Hepatocyte (in vitro differentiated cells): ENCODE measurements at regions not wholly inside any gene's neighbourhood (a gene's known extent, or its start where the extent isn't known, plus 50 kb on each side); places are given as distances from the start of the nearest gene placed in this dataset.

ENCODE experiments used
- DNase-seq: peaks from one replicate; pipeline ENCODE4 v3.0.0-alpha.2; 2016; ENCODE audit warnings: low spot score
- H2AFZ ChIP-seq: fragments of 200-600 bp; sonication (generic); 2 replicates; pipeline ENCODE4 v1.6.0; 2016; ENCODE audit warnings: antibody characterized with exemption, mild to moderate bottlenecking
- H3K27ac ChIP-seq: fragments of 200-600 bp; sonication (generic); 2 replicates; pipeline ENCODE4 v1.5.1; 2016; ENCODE audit warnings: mild to moderate bottlenecking
- H3K27me3 ChIP-seq: fragments of 200-600 bp; sonication (generic); 2 replicates; pipeline ENCODE4 v1.6.1; 2016
- H3K36me3 ChIP-seq: fragments of 200-600 bp; sonication (generic); replicated peaks from 2 replicates; pipeline ENCODE4 v1.5.1; 2016; ENCODE audit warnings: low read depth; ENCODE audit not compliant: insufficient read depth
- H3K4me1 ChIP-seq: fragments of 200-600 bp; sonication (generic); 2 replicates; pipeline ENCODE4 v1.5.1; 2016; ENCODE audit warnings: mild to moderate bottlenecking, moderate library complexity; ENCODE audit not compliant: insufficient read depth
- H3K4me2 ChIP-seq: fragments of 200-600 bp; sonication (generic); 2 replicates; pipeline ENCODE4 v1.6.0; 2016
- H3K4me3 ChIP-seq: fragments of 200-600 bp; sonication (generic); 2 replicates; pipeline ENCODE4 v1.5.1; 2016; ENCODE audit warnings: mild to moderate bottlenecking
- H3K79me2 ChIP-seq: fragments of 200-600 bp; sonication (generic); 2 replicates; pipeline ENCODE4 v1.6.0; 2017; ENCODE audit warnings: mild to moderate bottlenecking
- H3K9me2 ChIP-seq: fragments of 200-600 bp; sonication (generic); replicated peaks from 2 replicates; pipeline ENCODE4 v1.6.0; 2017; ENCODE audit warnings: mild to moderate bottlenecking; ENCODE audit not compliant: insufficient read depth
- H3K9me3 ChIP-seq: fragments of 200-600 bp; sonication (generic); 2 replicates; pipeline ENCODE4 v1.5.1; 2016; ENCODE audit warnings: low read depth, mild to moderate bottlenecking
- H4K20me1 ChIP-seq: fragments of 200-600 bp; sonication (generic); 2 replicates; pipeline ENCODE4 v1.6.0; 2016; ENCODE audit warnings: mild to moderate bottlenecking; ENCODE audit not compliant: insufficient read depth, poor library complexity, severe bottlenecking
- EZH2 ChIP-seq: fragments of 200-600 bp; sonication (generic); IDR thresholded peaks from 2 replicates; pipeline ENCODE4 v1.6.1; 2016; ENCODE audit warnings: antibody characterized with exemption, mild to moderate bottlenecking, borderline replicate concordance
- EZH2phosphoT487 ChIP-seq: fragments of 200-600 bp; sonication (generic); IDR thresholded peaks from one replicate; pipeline ENCODE4 v1.6.1; 2018; ENCODE audit warnings: antibody characterized with exemption, mild to moderate bottlenecking, low read depth, moderate library complexity; ENCODE audit not compliant: unreplicated experiment, severe bottlenecking
- WGBS: methylation state at CpG from one replicate; pipeline ENCODE4 v1.1.6; 2016; ENCODE audit warnings: low lambda C conversion rate; ENCODE audit errors: missing lambda C conversion rate; 5-methylcytosine and 5-hydroxymethylcytosine counted together
- TF ChIP-seq, protein P1 (sequence below): fragments of 200-600 bp; sonication (generic); IDR thresholded peaks from 2 replicates; pipeline ENCODE4 v1.5.1; 2016; ENCODE audit warnings: antibody characterized with exemption, mild to moderate bottlenecking; ENCODE audit not compliant: poor library complexity

DNA sequence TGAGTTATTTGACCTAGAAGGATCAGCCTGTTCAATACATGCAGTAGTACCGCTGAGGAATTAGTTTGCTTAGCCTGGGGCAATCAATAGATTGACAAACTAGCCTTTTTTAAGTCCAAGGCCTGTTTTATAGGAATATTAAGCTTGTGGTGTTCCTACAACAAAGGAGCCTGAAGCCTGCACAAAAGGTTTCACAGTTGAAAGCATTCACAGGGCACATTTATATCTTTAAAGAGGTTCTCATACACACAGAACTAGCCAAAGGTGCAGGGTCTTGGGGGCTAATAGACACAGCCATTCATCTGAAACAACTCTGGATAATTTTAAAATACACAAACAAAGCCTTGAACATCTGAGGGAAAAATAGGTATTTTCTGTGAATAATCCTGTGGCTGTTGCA, 160.3 kb downstream of the RPS29 start:
- H3K79me2 ChIP-seq: no peaks in the 10 kb centered on the region
- 70% methylated on average over 1 of the region's 1 CpG for WGBS
- no peaks in the 10 kb centered on the region for H3K27me3 ChIP-seq
- no peak overlapping the region for H3K27ac ChIP-seq
- H4K20me1 ChIP-seq: no peaks in the 10 kb centered on the region
- no peak overlapping the region for H2AFZ ChIP-seq
- DNase-seq: no peak
- no peak overlapping the region for H3K4me3 ChIP-seq
- H3K4me1 ChIP-seq: no peaks in the 10 kb centered on the region
- no peaks in the 10 kb centered on the region for H3K9me2 ChIP-seq
- H3K36me3 ChIP-seq: no peaks in the 10 kb centered on the region
- H3K9me3 ChIP-seq: no peaks in the 10 kb centered on the region
- TF ChIP-seq EZH2phosphoT487 (no peak), EZH2 (no peak)
- TF ChIP-seq, protein P1, sequence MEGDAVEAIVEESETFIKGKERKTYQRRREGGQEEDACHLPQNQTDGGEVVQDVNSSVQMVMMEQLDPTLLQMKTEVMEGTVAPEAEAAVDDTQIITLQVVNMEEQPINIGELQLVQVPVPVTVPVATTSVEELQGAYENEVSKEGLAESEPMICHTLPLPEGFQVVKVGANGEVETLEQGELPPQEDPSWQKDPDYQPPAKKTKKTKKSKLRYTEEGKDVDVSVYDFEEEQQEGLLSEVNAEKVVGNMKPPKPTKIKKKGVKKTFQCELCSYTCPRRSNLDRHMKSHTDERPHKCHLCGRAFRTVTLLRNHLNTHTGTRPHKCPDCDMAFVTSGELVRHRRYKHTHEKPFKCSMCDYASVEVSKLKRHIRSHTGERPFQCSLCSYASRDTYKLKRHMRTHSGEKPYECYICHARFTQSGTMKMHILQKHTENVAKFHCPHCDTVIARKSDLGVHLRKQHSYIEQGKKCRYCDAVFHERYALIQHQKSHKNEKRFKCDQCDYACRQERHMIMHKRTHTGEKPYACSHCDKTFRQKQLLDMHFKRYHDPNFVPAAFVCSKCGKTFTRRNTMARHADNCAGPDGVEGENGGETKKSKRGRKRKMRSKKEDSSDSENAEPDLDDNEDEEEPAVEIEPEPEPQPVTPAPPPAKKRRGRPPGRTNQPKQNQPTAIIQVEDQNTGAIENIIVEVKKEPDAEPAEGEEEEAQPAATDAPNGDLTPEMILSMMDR: no peak
- no peak overlapping the region for H3K4me2 ChIP-seq

DNA sequence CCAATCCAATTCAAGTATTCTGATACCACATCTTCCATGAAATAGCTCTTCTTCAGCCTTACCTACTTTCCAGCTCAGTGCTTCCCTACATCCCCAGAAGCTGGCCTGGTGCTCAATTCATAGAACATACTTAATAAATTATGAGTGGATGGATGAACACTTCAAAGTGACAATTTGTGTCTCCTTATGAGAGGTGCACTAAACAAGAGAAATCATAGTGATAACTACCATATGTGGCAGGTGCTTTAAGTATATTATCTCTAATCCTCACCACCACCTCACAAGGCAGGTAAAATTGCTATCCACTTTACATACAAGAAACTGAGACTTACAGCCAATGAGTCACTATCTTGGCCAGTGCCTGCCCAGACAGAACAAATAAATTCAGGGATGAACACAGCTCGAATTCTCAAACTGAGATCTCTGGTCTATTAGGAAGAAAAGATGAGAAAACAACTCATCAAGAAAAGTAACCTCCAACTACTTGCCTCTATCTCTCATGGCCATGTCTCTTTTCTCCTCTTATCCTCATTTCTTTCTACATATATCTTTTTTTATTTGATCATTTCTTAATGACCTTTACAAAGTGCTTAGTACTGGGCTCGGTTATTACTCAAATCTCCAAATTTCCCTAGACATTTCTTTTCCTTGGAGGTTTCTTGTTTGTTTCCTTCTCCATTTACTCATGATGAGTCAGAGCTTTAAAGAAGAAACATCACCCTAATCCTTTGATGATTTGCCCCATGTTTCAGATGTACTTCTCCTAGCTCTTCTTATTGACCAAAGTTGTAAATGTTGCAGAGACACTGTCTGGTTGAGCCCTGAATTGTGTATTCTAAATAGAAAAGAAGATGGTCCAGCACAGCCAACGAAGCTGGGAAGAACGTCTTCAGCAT, 161.5 kb downstream of the RPS29 start:
- Histone ChIP-seq H3K9me3 (no peaks in the 10 kb centered on the region), H3K4me1 (no peaks in the 10 kb centered on the region), H3K27me3 (no peaks in the 10 kb centered on the region), H3K36me3 (no peaks in the 10 kb centered on the region), H3K9me2 (no peaks in the 10 kb centered on the region), H3K4me3 (no peak overlapping the region), H4K20me1 (no peaks in the 10 kb centered on the region), H3K79me2 (no peaks in the 10 kb centered on the region), H2AFZ (no peak overlapping the region), H3K4me2 (no peak overlapping the region), H3K27ac (no peak overlapping the region)
- no peak for TF ChIP-seq EZH2
- no peak for TF ChIP-seq EZH2phosphoT487
- no peak for DNase-seq
- 74% methylated on average over 4 of the region's 4 CpGs for WGBS

GRCh38 chr14:49420201-49420600, 166.0 kb downstream of the RPS29 start:
- H2AFZ ChIP-seq: no peak overlapping the region
- H3K36me3 ChIP-seq: no peaks in the 10 kb centered on the region
- no peak overlapping the region for H3K4me2 ChIP-seq
- H3K27me3 ChIP-seq: no peaks in the 10 kb centered on the region
- H4K20me1 ChIP-seq: no peaks in the 10 kb centered on the region
- H3K4me1 ChIP-seq: no peaks in the 10 kb centered on the region
- H3K4me3 ChIP-seq: no peak overlapping the region
- no peaks in the 10 kb centered on the region for H3K9me2 ChIP-seq
- DNase-seq: no peak
- 94% methylated on average over 3 of the region's 3 CpGs for WGBS
- H3K27ac ChIP-seq: no peak overlapping the region
- no peak for TF ChIP-seq EZH2phosphoT487
- no peaks in the 10 kb centered on the region for H3K79me2 ChIP-seq
- H3K9me3 ChIP-seq: no peaks in the 10 kb centered on the region

DNA sequence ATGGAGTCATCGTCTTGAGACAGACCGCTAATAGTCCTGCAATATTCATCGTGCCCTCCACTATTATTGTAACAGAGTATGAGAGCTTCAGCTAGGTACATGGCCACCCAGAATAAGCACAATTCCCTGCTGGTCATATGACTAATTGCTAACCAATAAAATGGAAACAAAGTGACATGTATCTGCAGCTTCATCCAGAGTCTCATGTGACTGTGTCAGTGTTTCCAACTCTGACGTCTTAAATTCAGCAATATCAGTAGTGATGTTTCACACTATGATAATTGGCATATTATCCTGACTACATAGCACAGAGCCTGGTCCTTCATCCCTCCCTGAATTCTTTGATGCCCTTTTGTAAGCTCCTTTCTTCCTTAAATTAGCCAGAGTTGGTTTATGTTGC, 167.4 kb downstream of the RPS29 start:
- no peaks in the 10 kb centered on the region for H3K9me3 ChIP-seq
- 89% methylated on average over 4 of the region's 4 CpGs for WGBS
- no peaks in the 10 kb centered on the region for H3K79me2 ChIP-seq
- no peaks in the 10 kb centered on the region for H3K4me1 ChIP-seq
- DNase-seq: no peak
- TF ChIP-seq EZH2phosphoT487 (no peak), EZH2 (no peak)
- TF ChIP-seq, protein P1: no peak
- no peak overlapping the region for H3K27ac ChIP-seq
- H2AFZ ChIP-seq: no peak overlapping the region
- H4K20me1 ChIP-seq: no peaks in the 10 kb centered on the region
- H3K9me2 ChIP-seq: no peaks in the 10 kb centered on the region
- no peaks in the 10 kb centered on the region for H3K27me3 ChIP-seq
- no peak overlapping the region for H3K4me3 ChIP-seq
- H3K36me3 ChIP-seq: peaks cover 4% of the 10 kb centered on the region
- H3K4me2 ChIP-seq: no peak overlapping the region
